Ovary (tissue), 7 donors: ENCODE measurements at regions not wholly inside any gene's neighbourhood (a gene's known extent, or its start where the extent isn't known, plus 50 kb on each side); places are given as distances from the start of the nearest gene placed in this dataset.

ENCODE experiments used
- DNase-seq, 5 donors: peaks; one replicate each; pipeline ENCODE4 v3.0.0-alpha.2; 2019 to 2020
- H3K27ac ChIP-seq, 2 donors: fragments of 200-600 bp; one replicate each; pipeline versions ENCODE4 v1.5.1 to v1.8.0; 2019 to 2022
- H3K27me3 ChIP-seq: fragments of 200-600 bp; one replicate; pipeline ENCODE4 v1.8.0; 2022
- H3K36me3 ChIP-seq: fragments of 200-600 bp; sonication (generic); one replicate; pipeline ENCODE4 v1.5.1; 2019
- H3K4me1 ChIP-seq: one replicate; pipeline ENCODE4 v1.8.1; 2013; ENCODE audit warnings: mild to moderate bottlenecking, moderate library complexity; ENCODE audit not compliant: insufficient read depth
- H3K4me3 ChIP-seq: fragments of 200-600 bp; sonication (generic); one replicate; pipeline ENCODE4 v1.5.1; 2017
- H3K9me3 ChIP-seq, 2 donors: fragments of 200-600 bp in 1 of 2; sonication (generic) in 1 of 2; one replicate each; pipeline versions ENCODE4 v1.5.1 to v1.8.1; 2013 to 2019; ENCODE audit warnings: mild to moderate bottlenecking in 1 of 2, moderate library complexity in 1 of 2
- EP300 ChIP-seq: sonication (generic); formaldehyde crosslinking; IDR thresholded peaks from one replicate; pipeline ENCODE4 v1.6.1; 2017; ENCODE audit warnings: antibody characterized with exemption
- POLR2A ChIP-seq: fragments of 450-650 bp; IDR thresholded peaks from one replicate; pipeline ENCODE4 v1.6.1; 2017; ENCODE audit warnings: antibody characterized with exemption, mild to moderate bottlenecking, moderate library complexity
- WGBS, 3 donors: extraction: QIAGEN DNeasy Blood & Tissue Kit in 1 of 3; methylation state at CpG; one replicate each; pipeline versions ENCODE4 v1.1.5 to v1.1.7; 2013 to 2017; 5-methylcytosine and 5-hydroxymethylcytosine counted together
- intact Hi-C, 4 donors: fragments of 100-400 bp; cut with DNase I; formaldehyde crosslinking; loops; one replicate each; pipeline versions ENCODE4 v1.11.0 to v1.15.1; 2022 to 2023
- TF ChIP-seq, protein P1 (sequence below), 3 donors: fragments of 450-650 bp in 2 of 3; fragments of 200-600 bp in 1 of 3; IDR thresholded peaks; one replicate each; pipeline versions ENCODE4 v1.5.1 to v1.8.0; 2016 to 2022; ENCODE audit warnings: antibody characterized with exemption in 3 of 3, mild to moderate bottlenecking in 1 of 3
- donor health status: DM: no; HTN: no; CAD: no; lungs with moderate emphysema.
- donor health status: DM: no; HTN: no; CAD: no.
- donor health status: Bipolar disorder and iron deficiency.
- donor health status: DM: no; HTN: no; CAD: no.
- donor health status: DM: yes; HTN: yes; CAD: no.

DNA sequence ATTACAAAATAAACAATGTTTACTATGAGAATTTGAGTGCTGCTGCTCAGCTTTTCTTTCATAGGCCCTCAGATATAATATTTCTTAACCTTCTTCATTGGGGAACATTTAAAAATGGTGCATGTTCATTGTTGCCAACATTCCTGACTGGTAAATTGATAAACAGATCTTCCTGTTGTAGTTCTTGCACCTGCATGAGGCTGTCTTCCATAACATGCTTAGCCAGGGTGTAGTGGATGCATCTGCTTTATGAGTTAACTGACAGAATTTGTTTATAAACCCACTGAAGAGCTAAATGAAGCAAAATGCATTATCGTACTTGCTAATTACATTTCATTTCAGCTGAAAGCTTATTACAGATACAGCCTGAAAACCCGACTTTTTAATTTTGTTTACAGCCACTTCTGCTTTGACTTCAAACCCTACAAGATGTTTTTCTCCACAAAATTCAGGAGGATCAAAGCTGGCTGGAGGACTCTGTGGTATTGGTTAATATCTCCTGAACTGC, 177.2 kb downstream of the SEM1 start:
- intact Hi-C loops, result no loop called here
- Histone ChIP-seq H3K36me3 (no peaks in the 10 kb centered on the region), H3K27ac (no peak overlapping the region), H3K27me3 (no peaks in the 10 kb centered on the region), H3K4me1 (peaks cover 2% of the 10 kb centered on the region), H3K4me3 (no peak overlapping the region), H3K9me3 (no peaks in the 10 kb centered on the region)
- TF ChIP-seq EP300, result no peak
- TF ChIP-seq, protein P1, sequence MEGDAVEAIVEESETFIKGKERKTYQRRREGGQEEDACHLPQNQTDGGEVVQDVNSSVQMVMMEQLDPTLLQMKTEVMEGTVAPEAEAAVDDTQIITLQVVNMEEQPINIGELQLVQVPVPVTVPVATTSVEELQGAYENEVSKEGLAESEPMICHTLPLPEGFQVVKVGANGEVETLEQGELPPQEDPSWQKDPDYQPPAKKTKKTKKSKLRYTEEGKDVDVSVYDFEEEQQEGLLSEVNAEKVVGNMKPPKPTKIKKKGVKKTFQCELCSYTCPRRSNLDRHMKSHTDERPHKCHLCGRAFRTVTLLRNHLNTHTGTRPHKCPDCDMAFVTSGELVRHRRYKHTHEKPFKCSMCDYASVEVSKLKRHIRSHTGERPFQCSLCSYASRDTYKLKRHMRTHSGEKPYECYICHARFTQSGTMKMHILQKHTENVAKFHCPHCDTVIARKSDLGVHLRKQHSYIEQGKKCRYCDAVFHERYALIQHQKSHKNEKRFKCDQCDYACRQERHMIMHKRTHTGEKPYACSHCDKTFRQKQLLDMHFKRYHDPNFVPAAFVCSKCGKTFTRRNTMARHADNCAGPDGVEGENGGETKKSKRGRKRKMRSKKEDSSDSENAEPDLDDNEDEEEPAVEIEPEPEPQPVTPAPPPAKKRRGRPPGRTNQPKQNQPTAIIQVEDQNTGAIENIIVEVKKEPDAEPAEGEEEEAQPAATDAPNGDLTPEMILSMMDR (IDR thresholded peaks at IDR 0.05), result no peak
- TF ChIP-seq POLR2A, result no peak
- DNase-seq, result no peak
- 40 to 67% (median 42%) methylated on average over 2 of the region's 2 CpGs for WGBS, 3 donors

DNA sequence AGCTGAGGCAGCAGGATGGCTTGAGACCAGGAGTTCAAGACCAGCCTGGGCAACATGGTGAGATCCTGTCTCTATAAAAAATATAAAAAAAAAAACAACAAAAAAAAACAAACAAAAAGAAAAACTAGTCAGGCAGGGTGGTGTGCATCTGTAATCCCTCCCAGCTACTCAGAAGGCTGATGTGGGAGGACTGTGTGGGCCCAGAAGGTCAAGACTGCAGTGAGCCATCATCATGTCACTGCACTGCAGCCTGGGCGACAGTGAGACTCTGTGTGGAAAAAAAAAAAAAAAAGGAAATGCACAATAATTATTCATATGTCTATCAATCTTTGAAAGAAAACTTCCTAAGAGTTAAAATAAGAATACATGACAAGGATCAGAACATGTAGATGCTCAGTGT, 178.3 kb downstream of the SEM1 start:
- Histone ChIP-seq H3K9me3 (no peaks in the 10 kb centered on the region), H3K4me3 (no peak overlapping the region), H3K36me3 (no peaks in the 10 kb centered on the region), H3K27me3 (no peaks in the 10 kb centered on the region), H3K4me1 (peaks cover 2% of the 10 kb centered on the region), H3K27ac (no peak overlapping the region)
- intact Hi-C loops, result no loop called here
- 88 to 95% (median 92%) methylated on average over 1 of the region's 1 CpG for WGBS, 3 donors
- TF ChIP-seq, protein P1 (IDR thresholded peaks at IDR 0.05), result no peak
- TF ChIP-seq EP300 (no peak), POLR2A (no peak)
- DNase-seq, result no peak

DNA sequence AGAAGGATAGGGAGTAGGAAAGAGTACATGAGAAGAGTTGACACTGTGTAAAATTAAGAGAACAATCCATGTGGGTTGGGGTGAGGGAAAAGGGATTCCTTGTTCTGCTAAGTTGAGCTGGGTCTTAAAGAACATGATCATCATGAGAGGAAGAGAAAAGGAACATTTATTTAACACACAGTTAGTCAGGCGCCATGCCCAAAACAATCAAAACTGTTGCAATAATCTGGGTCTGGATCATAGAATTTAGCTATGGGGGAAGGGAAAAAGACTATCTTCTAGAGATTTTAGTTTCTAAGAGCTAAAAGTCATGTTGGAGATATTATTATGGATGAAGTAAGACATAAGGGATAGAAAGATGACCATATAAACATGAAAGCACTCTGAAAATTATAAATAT, 178.9 kb downstream of the SEM1 start:
- no peaks in the 10 kb centered on the region for H3K27me3 ChIP-seq
- WGBS, 3 donors, result 93 to 98% (median 94%) methylated on average over 1 of the region's 1 CpG
- no peak overlapping the region for H3K4me3 ChIP-seq
- DNase-seq, result no peak
- TF ChIP-seq, protein P1 (IDR thresholded peaks at IDR 0.05), result no peak
- TF ChIP-seq POLR2A, result no peak
- H3K27ac ChIP-seq, result no peak overlapping the region
- H3K9me3 ChIP-seq, result no peaks in the 10 kb centered on the region
- H3K4me1 ChIP-seq, result peaks cover 2% of the 10 kb centered on the region
- H3K36me3 ChIP-seq, result no peaks in the 10 kb centered on the region
- intact Hi-C loops, result no loop called here

DNA sequence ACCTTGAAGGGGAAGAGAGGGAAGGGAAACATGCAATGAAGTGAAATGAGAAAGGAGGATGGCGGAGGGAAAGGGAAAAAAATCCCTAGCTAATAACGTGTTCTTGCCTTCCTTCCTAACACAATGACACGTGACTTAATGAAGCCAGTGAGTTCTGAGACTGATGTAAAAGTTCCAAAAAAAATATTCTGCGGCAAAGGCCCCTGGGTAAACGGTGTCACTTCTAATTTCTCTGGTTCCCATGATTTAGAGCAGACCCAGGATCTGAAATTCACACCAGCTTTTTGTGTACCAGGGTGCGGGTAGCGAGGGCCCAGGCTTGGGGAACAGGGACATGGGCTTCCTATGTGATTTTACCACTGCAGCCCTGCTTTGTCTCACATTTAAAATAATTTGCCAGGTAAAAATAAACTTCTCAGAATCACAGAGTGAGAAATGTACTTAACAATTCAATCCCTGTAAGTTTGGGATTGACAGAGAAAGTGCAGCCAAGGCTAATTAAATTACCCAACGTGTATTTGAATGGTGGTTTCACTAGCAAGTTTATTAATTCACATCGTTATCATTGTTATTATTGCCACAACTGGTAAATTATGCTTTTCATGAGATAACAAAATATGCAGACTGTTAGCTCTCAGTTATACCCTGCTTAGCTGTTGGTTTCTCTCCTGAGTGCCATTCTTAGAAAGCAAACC, 182.4 kb downstream of the SEM1 start:
- H3K4me1 ChIP-seq, result no peaks in the 10 kb centered on the region
- TF ChIP-seq, protein P1 (IDR thresholded peaks at IDR 0.05), result no peak
- no peak for TF ChIP-seq POLR2A
- TF ChIP-seq EP300, result no peak
- no peaks in the 10 kb centered on the region for H3K36me3 ChIP-seq
- no peak for DNase-seq
- intact Hi-C loops, result no loop called here
- no peaks in the 10 kb centered on the region for H3K27me3 ChIP-seq
- no peak overlapping the region for H3K4me3 ChIP-seq
- no peak overlapping the region for H3K27ac ChIP-seq
- no peaks in the 10 kb centered on the region for H3K9me3 ChIP-seq
- WGBS, 3 donors, result 70 to 72% (median 70%) methylated on average over 9 of the region's 9 CpGs
